LNCAP (cell line): ENCODE measurements at regions not wholly inside any gene's neighbourhood (a gene's known extent, or its start where the extent isn't known, plus 50 kb on each side); places are given as distances from the start of the nearest gene placed in this dataset.

Source experiments
- TF ChIP-seq, protein P1 (sequence below): fragments of 450-650 bp; IDR thresholded peaks from 2 replicates; pipeline ENCODE4 v1.5.1; 2017; ENCODE audit warnings: mild to moderate bottlenecking

DNA sequence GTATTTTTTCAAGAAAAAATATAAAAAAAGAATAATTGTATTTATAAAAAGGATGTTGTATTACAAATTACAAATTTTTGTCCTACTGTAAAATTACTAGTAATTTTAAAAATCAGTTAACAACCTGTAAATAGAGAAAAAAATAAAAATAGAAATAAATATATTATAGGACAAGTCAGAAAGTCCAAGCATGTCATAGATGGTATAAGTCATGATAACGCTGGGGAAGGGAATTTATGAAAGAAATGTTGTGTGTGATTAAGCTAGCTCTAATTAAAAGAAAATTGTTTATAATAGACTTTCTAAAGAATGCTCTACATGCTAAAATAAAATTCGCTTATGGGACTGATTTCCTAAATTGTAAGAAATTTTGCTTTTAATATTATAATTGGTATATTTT lies 2329.9 kb downstream of the ARAP2 start:
- TF ChIP-seq, protein P1, sequence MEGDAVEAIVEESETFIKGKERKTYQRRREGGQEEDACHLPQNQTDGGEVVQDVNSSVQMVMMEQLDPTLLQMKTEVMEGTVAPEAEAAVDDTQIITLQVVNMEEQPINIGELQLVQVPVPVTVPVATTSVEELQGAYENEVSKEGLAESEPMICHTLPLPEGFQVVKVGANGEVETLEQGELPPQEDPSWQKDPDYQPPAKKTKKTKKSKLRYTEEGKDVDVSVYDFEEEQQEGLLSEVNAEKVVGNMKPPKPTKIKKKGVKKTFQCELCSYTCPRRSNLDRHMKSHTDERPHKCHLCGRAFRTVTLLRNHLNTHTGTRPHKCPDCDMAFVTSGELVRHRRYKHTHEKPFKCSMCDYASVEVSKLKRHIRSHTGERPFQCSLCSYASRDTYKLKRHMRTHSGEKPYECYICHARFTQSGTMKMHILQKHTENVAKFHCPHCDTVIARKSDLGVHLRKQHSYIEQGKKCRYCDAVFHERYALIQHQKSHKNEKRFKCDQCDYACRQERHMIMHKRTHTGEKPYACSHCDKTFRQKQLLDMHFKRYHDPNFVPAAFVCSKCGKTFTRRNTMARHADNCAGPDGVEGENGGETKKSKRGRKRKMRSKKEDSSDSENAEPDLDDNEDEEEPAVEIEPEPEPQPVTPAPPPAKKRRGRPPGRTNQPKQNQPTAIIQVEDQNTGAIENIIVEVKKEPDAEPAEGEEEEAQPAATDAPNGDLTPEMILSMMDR, result no peak

DNA sequence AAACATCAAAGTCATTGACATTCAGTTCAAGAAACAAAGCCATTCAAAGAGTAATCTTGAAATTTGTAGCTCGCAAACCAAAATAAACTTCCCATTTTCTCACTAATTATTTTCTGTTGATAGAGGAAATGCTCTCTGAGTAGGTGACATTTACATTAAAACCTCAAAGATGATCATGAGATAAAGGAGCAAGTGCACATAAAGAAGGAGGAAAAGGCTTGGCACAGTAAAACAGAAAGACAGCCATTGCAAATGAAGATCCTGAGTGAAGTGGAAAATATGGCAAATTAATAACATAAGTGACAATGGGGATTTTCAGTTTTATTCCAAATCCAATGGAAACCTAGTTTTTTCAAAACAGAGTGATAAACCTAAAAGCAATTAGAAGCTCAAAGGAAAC lies 2320.8 kb downstream of the ARAP2 start:
- TF ChIP-seq, protein P1, result no peak

DNA sequence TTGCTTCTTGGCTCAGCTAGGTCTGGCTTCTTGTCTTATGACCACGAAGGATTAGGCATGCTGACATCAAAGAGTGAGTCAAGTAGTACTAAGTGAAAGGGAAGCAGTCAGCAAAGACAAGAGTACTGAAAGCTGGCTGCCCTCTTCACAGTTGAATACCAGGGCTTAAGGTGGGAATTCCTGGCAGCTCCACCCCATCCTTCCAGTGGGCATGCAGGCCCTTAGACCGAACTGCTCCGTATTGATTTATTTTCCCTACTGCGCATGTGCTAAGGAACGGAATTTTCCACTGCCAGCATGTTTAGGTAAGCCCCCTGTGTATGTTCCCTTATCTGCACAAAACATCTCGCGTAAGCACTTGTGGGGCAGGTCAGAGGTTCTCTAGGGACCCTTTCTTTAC lies 2320.1 kb downstream of the ARAP2 start:
- TF ChIP-seq, protein P1, result no peak

DNA sequence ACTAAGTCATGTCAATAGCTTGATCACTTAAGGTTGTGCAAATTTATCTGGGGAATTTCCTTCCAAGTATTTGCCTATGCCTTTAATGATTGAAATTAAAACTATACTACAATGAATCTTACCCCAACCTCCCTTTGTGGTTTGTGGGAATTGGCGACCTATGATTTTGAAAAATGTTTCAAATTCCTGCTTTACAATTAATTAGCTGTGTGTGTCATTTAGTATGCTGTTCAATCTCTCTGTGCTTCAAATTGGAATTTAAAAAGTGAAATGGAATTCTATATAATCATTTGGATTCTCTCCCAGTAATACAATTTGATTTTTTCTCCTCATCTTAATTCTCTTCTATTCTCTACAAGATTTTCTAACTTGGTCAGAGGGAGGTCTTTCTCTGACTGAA lies 2319.5 kb downstream of the ARAP2 start:
- TF ChIP-seq, protein P1, result no peak

DNA sequence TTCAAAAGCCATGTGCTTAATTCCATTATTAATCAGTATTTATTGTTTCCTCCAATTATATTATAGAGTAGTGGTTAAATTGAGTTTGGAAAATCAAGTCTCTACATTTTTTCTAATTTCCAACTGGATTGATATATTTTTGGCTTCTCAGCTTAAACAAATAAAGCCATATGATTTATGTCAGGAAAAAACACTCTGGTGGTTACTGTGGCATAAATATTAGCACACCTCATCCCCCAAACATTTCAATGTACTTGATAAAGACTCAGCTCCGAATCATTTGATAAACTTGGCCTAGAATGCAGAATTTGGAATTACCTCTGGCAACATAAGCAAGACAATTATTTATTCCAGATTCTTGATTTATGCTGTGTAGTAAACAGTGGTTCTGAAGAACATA lies 2313.8 kb downstream of the ARAP2 start:
- TF ChIP-seq, protein P1, result no peak

DNA sequence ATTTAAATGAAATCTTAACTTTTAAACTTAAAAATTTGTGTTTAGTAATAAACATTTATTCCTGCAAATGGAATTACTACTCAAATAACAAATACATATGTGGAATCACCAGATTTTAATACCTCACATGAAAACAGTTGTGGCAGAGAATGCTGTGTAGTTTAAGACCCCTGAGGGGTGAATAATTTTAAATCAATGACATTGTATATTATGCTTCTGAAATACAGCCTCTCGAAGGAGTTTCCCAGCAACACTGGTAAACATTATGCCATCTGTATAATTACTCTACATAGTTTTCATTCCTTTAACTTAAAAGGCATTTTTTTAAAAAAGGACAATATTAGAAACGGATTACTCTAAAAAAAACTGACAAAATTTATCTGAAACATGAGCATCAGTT lies 2313.3 kb downstream of the ARAP2 start:
- TF ChIP-seq, protein P1, result no peak

DNA sequence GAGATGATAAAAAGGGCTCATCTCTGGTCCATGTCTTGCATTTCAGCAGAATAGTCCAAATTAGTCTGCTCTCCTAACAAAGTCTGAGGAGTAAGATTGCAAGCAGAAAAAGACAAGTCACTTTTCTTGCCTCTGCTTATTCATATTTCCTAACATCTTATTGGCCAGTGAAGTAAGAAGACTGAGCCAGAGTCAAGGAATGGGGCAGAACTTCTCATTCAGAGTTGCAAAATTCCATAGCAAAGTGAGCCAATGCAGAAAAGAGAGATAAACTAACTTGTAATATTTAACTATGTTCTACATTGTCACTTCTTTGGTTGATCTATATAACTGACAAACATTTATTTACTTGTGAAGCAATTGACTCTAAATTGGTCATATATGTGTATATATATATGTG lies 2304.0 kb downstream of the ARAP2 start:
- TF ChIP-seq, protein P1, result no peak

DNA sequence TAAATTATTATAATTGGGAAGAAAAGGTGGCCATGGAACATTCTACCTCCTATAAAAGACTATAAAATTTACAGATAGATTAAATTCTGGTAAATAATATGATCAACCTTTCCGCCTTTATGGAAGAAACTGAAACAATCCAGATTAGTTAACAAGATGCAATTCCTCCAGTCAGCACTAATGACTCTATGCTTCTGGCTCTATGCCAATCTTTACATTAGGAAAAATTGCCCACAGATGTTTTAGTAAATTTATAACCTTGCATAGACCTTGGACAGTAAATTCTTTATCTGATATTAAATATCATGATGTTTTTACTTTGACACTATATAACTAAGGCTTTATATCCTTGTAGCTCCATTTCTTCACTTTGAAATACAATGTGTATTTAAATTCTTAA lies 2302.5 kb downstream of the ARAP2 start:
- TF ChIP-seq, protein P1, result no peak
